Heart left ventricle (tissue), 16 donors: ENCODE measurements at regions not wholly inside any gene's neighbourhood (a gene's known extent, or its start where the extent isn't known, plus 50 kb on each side); places are given as distances from the start of the nearest gene placed in this dataset.

ENCODE experiments used
- ATAC-seq, 4 donors: fragments of 200-7000 bp; cut with Tn5 transposase; one replicate each; pipeline ENCODE4 v1.9.1; 2020 to 2022; ENCODE audit warnings: moderate library complexity in 4 of 4, mild to moderate bottlenecking in 3 of 4, moderate number of reproducible peaks in 1 of 4
- DNase-seq, 5 donors: peaks; one replicate each; pipeline ENCODE4 v3.0.0-alpha.2; 2020
- H3K27ac ChIP-seq, 12 donors: fragments of 200-600 bp; sonication (generic) in 4 of 12; one replicate each; pipeline versions ENCODE4 v1.5.0 to v1.8.0; 2016 to 2022; ENCODE audit warnings: mild to moderate bottlenecking in 2 of 12
- H3K27me3 ChIP-seq, 9 donors: fragments of 200-600 bp; sonication (generic) in 2 of 9; one replicate each; pipeline versions ENCODE4 v1.5.1 to v1.8.0; 2016 to 2022; ENCODE audit warnings: mild to moderate bottlenecking in 3 of 9
- H3K36me3 ChIP-seq, 9 donors: fragments of 200-600 bp; sonication (generic) in 2 of 9; one replicate each; pipeline versions ENCODE4 v1.5.0 to v1.8.0; 2018 to 2022; ENCODE audit warnings: mild to moderate bottlenecking in 2 of 9
- H3K4me1 ChIP-seq, 12 donors: fragments of 200-600 bp; sonication (generic) in 4 of 12; one replicate each; pipeline versions ENCODE4 v1.5.0 to v1.8.0; 2016 to 2022; ENCODE audit warnings: mild to moderate bottlenecking in 3 of 12
- H3K4me3 ChIP-seq, 12 donors: fragments of 200-600 bp; sonication (generic) in 4 of 12; one replicate each; pipeline versions ENCODE4 v1.5.0 to v1.8.0; 2017 to 2022; ENCODE audit warnings: mild to moderate bottlenecking in 9 of 12, moderate library complexity in 4 of 12
- H3K9me3 ChIP-seq, 12 donors: fragments of 200-600 bp; sonication (generic) in 4 of 12; one replicate each; pipeline versions ENCODE4 v1.5.0 to v1.8.0; 2016 to 2022; ENCODE audit warnings: mild to moderate bottlenecking in 1 of 12
- POLR2A ChIP-seq, 2 donors: fragments of 450-650 bp; IDR thresholded peaks; one replicate each; pipeline ENCODE4 v1.6.1; 2017; ENCODE audit warnings: antibody characterized with exemption in 2 of 2, mild to moderate bottlenecking in 2 of 2, moderate library complexity in 2 of 2
- WGBS, 4 donors: extraction: QIAGEN DNeasy Blood & Tissue Kit in 2 of 4; methylation state at CpG; one replicate each; pipeline versions ENCODE4 v1.1.5 to v1.1.7; 2013 to 2018; 5-methylcytosine and 5-hydroxymethylcytosine counted together
- intact Hi-C, 10 donors: fragments of 100-400 bp; cut with DNase I; formaldehyde crosslinking; loops; one replicate each; pipeline versions ENCODE4 v1.11.1 to v1.14.2; 2022
- TF ChIP-seq, protein P1 (sequence below), 12 donors: fragments of 200-600 bp; sonication (generic) in 4 of 12; IDR thresholded peaks; one replicate each; pipeline versions ENCODE4 v1.5.0 to v1.8.0; 2018 to 2022; ENCODE audit warnings: antibody characterized with exemption in 12 of 12, mild to moderate bottlenecking in 5 of 12
- donor health status: ischemic (EF 13 %, LVEDD 7.1; RV severe dilation, severe dysfunction).
- donor health status: healthy with polysubstance abuse.
- donor health status: DM: no; HTN: yes; CAD: no.
- donor health status: DM: no; HTN: no; CAD: no.
- donor health status: ischemic (EF 25% LVEDD 6.9; RV normal size, moderate dysfunction).
- donor health status: ischemic (EF 25% LVEDD 5.7; RV mildly dilated, moderate dysfunction).
- donor health status: healthy.
- donor health status: DM: yes; HTN: yes; CAD: no.
- donor health status: ischemic (EF 35%, LVEDD 5.7; RV mildly dilated, moderate dysfunction).
- donor health status: nonischemic (EF 11% LVEDD 7.7; RV severe dilation, severe dysfunction).
- donor health status: DM: yes; HTN: yes; CAD: no.
- donor health status: PGD.
- donor health status: ischemic (EF 29% LVEDD 5.4; RV normal size, mild dysfunction).
- donor health status: nonischemic (EF 23%, LVEDD 6.1; RV moderate dilation, normal function).

DNA sequence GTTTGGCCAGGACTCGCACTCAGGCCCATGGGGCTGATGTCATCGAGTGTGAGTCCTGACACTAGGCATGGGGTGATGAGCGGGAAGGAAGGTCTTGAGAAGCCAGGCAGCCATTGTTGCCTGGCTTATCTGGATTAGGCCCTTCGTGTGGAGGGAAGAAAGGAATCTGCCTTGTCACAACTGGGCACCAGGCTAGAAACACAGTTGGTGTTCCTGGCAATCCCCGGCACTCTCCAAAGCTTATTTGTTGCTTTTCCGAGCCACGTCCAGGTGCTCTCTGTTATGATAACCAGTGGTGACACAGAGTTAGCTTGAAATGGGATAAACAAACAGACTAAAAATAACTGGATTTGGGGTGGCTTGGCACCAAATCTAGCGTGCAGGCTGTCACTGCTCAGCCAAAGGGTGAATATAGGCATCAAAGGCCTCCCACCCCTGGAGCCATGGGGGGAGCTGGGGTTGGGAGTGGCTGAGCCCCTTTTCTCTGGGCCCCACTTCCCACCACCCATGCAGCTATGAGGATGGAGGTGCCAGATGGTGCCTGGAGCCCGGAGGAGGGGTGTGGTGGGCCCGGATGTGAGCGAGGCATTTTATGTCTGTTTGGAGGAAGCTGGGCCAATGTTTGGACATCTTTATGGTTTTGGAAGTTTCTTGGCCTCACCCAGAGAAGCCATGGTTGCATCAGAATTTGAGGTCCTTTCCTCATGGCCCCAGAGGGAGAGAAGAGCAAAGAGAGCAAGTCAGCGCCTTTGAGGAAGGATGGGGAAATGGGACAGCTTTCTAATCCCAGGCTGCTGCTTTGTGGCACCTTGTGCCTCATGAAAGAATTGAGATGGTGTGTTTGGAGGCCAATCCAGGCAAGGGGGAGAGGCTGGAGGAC, 98.0 kb upstream of the PITX1 start:
- no peaks in the 10 kb centered on the region for H3K36me3 ChIP-seq
- peaks cover 0 to 19% (median 0%) of the 10 kb centered on the region in 9 donors for H3K27me3 ChIP-seq
- TF ChIP-seq, protein P1, sequence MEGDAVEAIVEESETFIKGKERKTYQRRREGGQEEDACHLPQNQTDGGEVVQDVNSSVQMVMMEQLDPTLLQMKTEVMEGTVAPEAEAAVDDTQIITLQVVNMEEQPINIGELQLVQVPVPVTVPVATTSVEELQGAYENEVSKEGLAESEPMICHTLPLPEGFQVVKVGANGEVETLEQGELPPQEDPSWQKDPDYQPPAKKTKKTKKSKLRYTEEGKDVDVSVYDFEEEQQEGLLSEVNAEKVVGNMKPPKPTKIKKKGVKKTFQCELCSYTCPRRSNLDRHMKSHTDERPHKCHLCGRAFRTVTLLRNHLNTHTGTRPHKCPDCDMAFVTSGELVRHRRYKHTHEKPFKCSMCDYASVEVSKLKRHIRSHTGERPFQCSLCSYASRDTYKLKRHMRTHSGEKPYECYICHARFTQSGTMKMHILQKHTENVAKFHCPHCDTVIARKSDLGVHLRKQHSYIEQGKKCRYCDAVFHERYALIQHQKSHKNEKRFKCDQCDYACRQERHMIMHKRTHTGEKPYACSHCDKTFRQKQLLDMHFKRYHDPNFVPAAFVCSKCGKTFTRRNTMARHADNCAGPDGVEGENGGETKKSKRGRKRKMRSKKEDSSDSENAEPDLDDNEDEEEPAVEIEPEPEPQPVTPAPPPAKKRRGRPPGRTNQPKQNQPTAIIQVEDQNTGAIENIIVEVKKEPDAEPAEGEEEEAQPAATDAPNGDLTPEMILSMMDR (IDR thresholded peaks at IDR 0.05): no peak
- no peak for TF ChIP-seq POLR2A (IDR thresholded peaks at IDR 0.05)
- no peaks in the 10 kb centered on the region for H3K9me3 ChIP-seq
- DNase-seq (no peak), ATAC-seq (no peak)
- H3K4me1 ChIP-seq: no peaks in the 10 kb centered on the region
- 81 to 88% (median 85%) methylated on average over 9 to 12 of the region's 12 CpGs for WGBS, 4 donors
- H3K4me3 ChIP-seq: no peak overlapping the region
- intact Hi-C loops: no loop called here
- no peak overlapping the region for H3K27ac ChIP-seq

DNA sequence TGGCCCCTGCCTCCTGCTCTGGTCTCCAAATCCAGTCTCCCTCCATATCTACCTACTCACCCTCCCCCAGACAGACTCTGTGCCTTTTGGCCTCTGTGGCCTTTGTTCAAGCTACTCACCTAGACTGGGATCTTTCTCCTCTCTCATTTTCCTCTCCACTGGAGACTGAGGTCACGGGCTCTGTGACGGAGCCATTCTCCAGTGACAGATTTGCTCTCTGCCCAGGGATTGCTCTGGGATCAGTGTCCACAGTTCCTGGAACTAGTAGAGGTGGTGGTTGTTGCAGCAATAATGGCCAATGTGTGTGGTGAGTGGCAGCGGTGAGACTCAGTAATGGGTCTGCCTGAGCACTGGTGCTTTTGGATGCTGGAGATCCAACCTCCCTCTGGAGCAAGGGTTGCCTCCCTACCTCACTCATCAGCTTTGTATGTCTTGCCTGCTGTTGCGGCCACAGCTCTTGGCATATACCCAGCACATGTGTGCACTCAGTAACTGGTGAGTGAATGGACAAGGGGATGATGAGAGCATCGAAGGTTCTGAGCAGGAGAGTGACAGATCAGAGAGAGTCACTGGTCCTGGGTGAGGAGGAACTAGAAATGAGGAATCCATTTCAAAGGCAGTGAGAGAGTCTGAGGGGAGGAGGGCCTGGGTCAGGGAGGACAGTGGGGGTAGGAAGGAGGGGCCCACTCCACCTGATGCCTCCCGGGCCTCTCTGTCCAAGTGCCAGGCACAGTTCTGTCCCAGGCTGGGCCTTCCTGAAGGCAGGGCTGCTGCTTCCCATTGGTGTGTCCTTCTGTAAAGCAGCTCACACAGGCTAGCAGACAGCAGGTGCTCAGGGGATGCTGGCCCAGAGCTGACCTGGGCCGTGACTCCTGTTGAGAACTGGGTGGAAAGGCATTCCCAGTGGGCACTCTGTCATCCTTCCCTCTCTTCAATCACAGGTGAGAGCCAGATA, 96.5 kb upstream of the PITX1 start:
- intact Hi-C loops: no loop called here
- Histone ChIP-seq H3K27ac (no peak overlapping the region), H3K36me3 (no peaks in the 10 kb centered on the region), H3K9me3 (no peaks in the 10 kb centered on the region), H3K4me1 (no peaks in the 10 kb centered on the region), H3K4me3 (no peak overlapping the region), H3K27me3 (peaks cover 0 to 19% (median 0%) of the 10 kb centered on the region in 9 donors)
- ATAC-seq (no peak), DNase-seq (no peak)
- WGBS, 4 donors: 80 to 86% (median 83%) methylated on average over 7 of the region's 7 CpGs
- TF ChIP-seq, protein P1 (IDR thresholded peaks at IDR 0.05): no peak
- no peak for TF ChIP-seq POLR2A (IDR thresholded peaks at IDR 0.05)

DNA sequence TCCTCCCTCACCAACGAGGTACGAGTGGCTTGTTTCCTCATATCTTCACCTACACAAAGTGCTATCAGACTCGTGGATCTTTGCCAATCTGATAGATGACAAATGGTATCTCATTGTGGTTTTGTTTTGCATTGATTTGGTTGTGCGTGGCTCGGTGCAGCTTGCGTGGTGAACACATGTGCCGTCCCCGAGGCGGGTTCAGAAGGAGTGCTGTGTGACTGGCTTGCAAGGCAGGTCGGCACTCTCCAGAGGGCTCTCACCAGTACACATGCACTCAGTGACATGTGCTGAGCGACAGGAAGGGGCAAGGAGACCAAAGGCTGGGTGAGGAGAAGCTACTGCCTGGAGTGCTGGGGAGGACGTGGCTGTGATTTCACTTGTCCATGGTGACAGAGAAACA, 95.3 kb upstream of the PITX1 start:
- intact Hi-C loops: no loop called here
- DNase-seq (no peak), ATAC-seq (no peak)
- Histone ChIP-seq H3K27ac (no peak overlapping the region), H3K27me3 (peaks cover 0 to 11% (median 0%) of the 10 kb centered on the region in 9 donors), H3K4me1 (no peaks in the 10 kb centered on the region), H3K9me3 (no peaks in the 10 kb centered on the region), H3K4me3 (no peak overlapping the region), H3K36me3 (no peaks in the 10 kb centered on the region)
- TF ChIP-seq POLR2A (IDR thresholded peaks at IDR 0.05): no peak
- TF ChIP-seq, protein P1 (IDR thresholded peaks at IDR 0.05): no peak
- 50 to 64% (median 57%) methylated on average over 12 of the region's 12 CpGs for WGBS, 4 donors

DNA sequence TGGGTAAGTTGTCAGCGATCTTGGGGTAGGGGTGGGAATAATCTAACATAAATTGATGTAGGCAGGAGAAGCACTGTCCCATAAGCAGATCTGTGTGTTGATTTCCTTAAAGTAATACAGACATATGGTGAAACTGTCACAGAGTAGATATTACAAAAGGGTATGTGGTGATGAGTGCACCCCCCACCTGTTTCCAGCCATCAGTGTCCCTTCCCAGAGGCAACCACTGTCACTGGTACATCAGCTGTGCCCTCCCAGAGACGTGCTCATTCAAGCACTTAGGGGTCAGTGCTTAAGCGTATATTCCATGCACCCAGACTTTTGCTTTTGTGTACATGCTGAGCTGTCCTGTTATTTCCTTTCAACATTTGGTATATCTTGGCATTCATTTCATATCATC, 94.3 kb upstream of the PITX1 start:
- H3K27me3 ChIP-seq: peaks cover 0 to 9% (median 0%) of the 10 kb centered on the region in 9 donors
- 80 to 85% (median 83%) methylated on average over 2 to 3 of the region's 3 CpGs for WGBS, 4 donors

More for the DNA sequence above, 94.3 kb upstream of the PITX1 start:
- H3K27ac ChIP-seq: no peak overlapping the region
- H3K4me1 ChIP-seq: no peaks in the 10 kb centered on the region
- TF ChIP-seq POLR2A (IDR thresholded peaks at IDR 0.05): no peak
- TF ChIP-seq, protein P1 (IDR thresholded peaks at IDR 0.05): no peak
- DNase-seq (no peak), ATAC-seq (no peak)
- intact Hi-C loops: no loop called here
- H3K4me3 ChIP-seq: no peak overlapping the region
- no peaks in the 10 kb centered on the region for H3K9me3 ChIP-seq
- no peaks in the 10 kb centered on the region for H3K36me3 ChIP-seq
